ENCODE measurements at regions not wholly inside any gene's neighbourhood (a gene's known extent, or its start where the extent isn't known, plus 50 kb on each side); places are given as distances from the start of the nearest gene placed in this dataset.

- no peak overlapping the region for H3K27ac ChIP-seq
- H3F3A ChIP-seq (ENCODE audit: insufficient read depth), result no peaks in the 10 kb centered on the region
- in situ Hi-C loops (cut with MboI), result no loop called here
- no peaks in the 10 kb centered on the region for H4K20me1 ChIP-seq (ENCODE audit: insufficient read depth)
- H3K27me3 ChIP-seq (replicated peaks; ENCODE audit: insufficient read depth), result no peaks in the 10 kb centered on the region
- H3K79me2 ChIP-seq (ENCODE audit: insufficient read depth), result no peaks in the 10 kb centered on the region
- 46 to 48% methylated on average over 7 of the region's 7 CpGs for WGBS, 2 experiments (ENCODE audit: low coverage in 1 of 2, low lambda C conversion rate in 2 of 2, missing lambda C conversion rate in 2 of 2)
- no peaks in the 10 kb centered on the region for H3K4me1 ChIP-seq (ENCODE audit: insufficient read depth)
- H3K36me3 ChIP-seq (ENCODE audit: low read depth), result no peaks in the 10 kb centered on the region
- peak; percentile 4 for DNase-seq
- TF ChIP-seq EZH2 (IDR thresholded peaks at IDR 0.05; ENCODE audit: insufficient read depth, poor library complexity, severe bottlenecking) (no peak), EZH2phosphoT487 (IDR thresholded peaks at IDR 0.05; ENCODE audit: insufficient read depth, low read depth) (no peak)
- H3K4me3 ChIP-seq, result no peak overlapping the region
- no peak overlapping the region for H3K9ac ChIP-seq
- H3K9me2 ChIP-seq (ENCODE audit: insufficient read depth), result no peaks in the 10 kb centered on the region
- H3K9me3 ChIP-seq (ENCODE audit: low read depth), result no peaks in the 10 kb centered on the region
- no peak overlapping the region for H3K4me2 ChIP-seq (ENCODE audit: unreplicated experiment)
- no peak overlapping the region for H2AFZ ChIP-seq
Observed at GRCh38 chr17:34763728-34764665, 184.6 kb downstream of the TMEM132E start.

DNA sequence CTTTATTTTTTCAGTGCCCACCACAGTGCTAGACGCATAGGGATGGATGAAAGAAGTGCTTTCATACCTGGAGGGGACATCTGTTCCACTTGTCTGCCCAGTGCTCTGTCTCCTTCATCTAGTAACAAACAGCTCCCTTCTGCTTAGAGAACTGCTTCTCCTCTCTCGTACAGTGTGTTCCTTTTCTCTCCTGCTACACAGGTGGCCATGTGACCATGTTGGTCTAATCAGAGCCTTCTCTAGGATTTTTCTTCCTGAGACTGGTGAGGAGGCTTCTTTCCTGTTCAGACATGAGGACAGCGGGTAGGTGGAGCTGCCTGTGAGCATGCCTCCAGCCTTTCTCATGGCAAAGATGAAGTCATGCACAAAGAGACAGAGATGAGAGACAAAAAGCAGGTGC is 182.7 kb downstream of the TMEM132E start:
- in situ Hi-C loops (cut with MboI), result no loop called here
- H3K4me1 ChIP-seq (ENCODE audit: insufficient read depth), result no peaks in the 10 kb centered on the region
- 41% methylated on average over 3 of the region's 3 CpGs for WGBS, 2 experiments (ENCODE audit: low coverage in 1 of 2, low lambda C conversion rate in 2 of 2, missing lambda C conversion rate in 2 of 2)

DNA sequence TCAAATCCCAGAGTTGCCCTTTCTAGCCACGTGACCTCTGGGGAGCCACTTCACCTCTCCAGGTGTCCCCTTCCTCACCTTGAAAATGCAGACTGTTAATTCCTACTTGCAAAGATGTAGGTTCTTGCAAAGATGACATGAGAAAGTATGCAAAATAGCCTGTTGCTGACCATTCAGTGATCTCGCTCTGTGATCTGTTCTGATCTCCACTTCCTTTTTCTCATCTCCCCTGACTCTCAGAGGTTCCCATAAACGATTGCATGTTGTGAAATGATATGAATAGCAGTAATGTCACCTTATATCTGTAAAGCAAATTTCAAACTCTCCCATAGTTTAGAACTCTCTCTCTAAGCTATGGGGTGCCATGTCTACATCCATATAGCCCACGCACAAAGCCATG is 182.3 kb downstream of the TMEM132E start:
- TF ChIP-seq EZH2 (IDR thresholded peaks at IDR 0.05; ENCODE audit: insufficient read depth, poor library complexity, severe bottlenecking) (no peak), EZH2phosphoT487 (IDR thresholded peaks at IDR 0.05; ENCODE audit: insufficient read depth, low read depth) (no peak)
- no peaks in the 10 kb centered on the region for H3K27me3 ChIP-seq (replicated peaks; ENCODE audit: insufficient read depth)
- H3K9me3 ChIP-seq (ENCODE audit: low read depth), result no peaks in the 10 kb centered on the region
- H3K4me2 ChIP-seq (ENCODE audit: unreplicated experiment), result no peak overlapping the region
- no peak overlapping the region for H3K4me3 ChIP-seq
- 57 to 61% methylated on average over 4 of the region's 4 CpGs for WGBS, 2 experiments (ENCODE audit: low coverage in 1 of 2, low lambda C conversion rate in 2 of 2, missing lambda C conversion rate in 2 of 2)
- H3K36me3 ChIP-seq (ENCODE audit: low read depth), result no peaks in the 10 kb centered on the region
- H3K9ac ChIP-seq, result no peak overlapping the region
- H3K4me1 ChIP-seq (ENCODE audit: insufficient read depth), result no peaks in the 10 kb centered on the region
- DNase-seq, result no peak
- in situ Hi-C loops (cut with MboI), result no loop called here
- H3F3A ChIP-seq (ENCODE audit: insufficient read depth), result no peaks in the 10 kb centered on the region
- no peak overlapping the region for H2AFZ ChIP-seq
- no peaks in the 10 kb centered on the region for H4K20me1 ChIP-seq (ENCODE audit: insufficient read depth)
- H3K9me2 ChIP-seq (ENCODE audit: insufficient read depth), result no peaks in the 10 kb centered on the region
- no peak overlapping the region for H3K27ac ChIP-seq
- H3K79me2 ChIP-seq (ENCODE audit: insufficient read depth), result no peaks in the 10 kb centered on the region

More for the DNA sequence above, 182.7 kb downstream of the TMEM132E start:
- H3K9me2 ChIP-seq (ENCODE audit: insufficient read depth), result no peaks in the 10 kb centered on the region
- no peak for DNase-seq
- no peaks in the 10 kb centered on the region for H3K27me3 ChIP-seq (replicated peaks; ENCODE audit: insufficient read depth)
- H3K9me3 ChIP-seq (ENCODE audit: low read depth), result no peaks in the 10 kb centered on the region
- H3K79me2 ChIP-seq (ENCODE audit: insufficient read depth), result no peaks in the 10 kb centered on the region
- no peaks in the 10 kb centered on the region for H3K36me3 ChIP-seq (ENCODE audit: low read depth)
- H3F3A ChIP-seq (ENCODE audit: insufficient read depth), result no peaks in the 10 kb centered on the region
- no peak for TF ChIP-seq EZH2phosphoT487 (IDR thresholded peaks at IDR 0.05; ENCODE audit: insufficient read depth, low read depth)
- TF ChIP-seq EZH2 (IDR thresholded peaks at IDR 0.05; ENCODE audit: insufficient read depth, poor library complexity, severe bottlenecking), result no peak
- H2AFZ ChIP-seq, result no peak overlapping the region
- no peak overlapping the region for H3K4me2 ChIP-seq (ENCODE audit: unreplicated experiment)
- no peak overlapping the region for H3K27ac ChIP-seq
- H3K4me3 ChIP-seq, result no peak overlapping the region
- H3K9ac ChIP-seq, result no peak overlapping the region
- no peaks in the 10 kb centered on the region for H4K20me1 ChIP-seq (ENCODE audit: insufficient read depth)

GRCh38 chr17:34760931-34761495 is 181.6 kb downstream of the TMEM132E start:
- 9 to 11% methylated on average over 3 of the region's 3 CpGs for WGBS, 2 experiments (ENCODE audit: low coverage in 1 of 2, low lambda C conversion rate in 2 of 2, missing lambda C conversion rate in 2 of 2)
- no peaks in the 10 kb centered on the region for H3K4me1 ChIP-seq (ENCODE audit: insufficient read depth)

More at GRCh38 chr17:34760931-34761495, 181.6 kb downstream of the TMEM132E start:
- Histone ChIP-seq H3K9ac (no peak overlapping the region), H2AFZ (no peak overlapping the region), H3K4me3 (no peak overlapping the region), H3F3A (ENCODE audit: insufficient read depth) (no peaks in the 10 kb centered on the region), H3K9me3 (ENCODE audit: low read depth) (no peaks in the 10 kb centered on the region), H3K36me3 (ENCODE audit: low read depth) (no peaks in the 10 kb centered on the region), H3K27me3 (replicated peaks; ENCODE audit: insufficient read depth) (no peaks in the 10 kb centered on the region), H4K20me1 (ENCODE audit: insufficient read depth) (no peaks in the 10 kb centered on the region), H3K4me2 (ENCODE audit: unreplicated experiment) (no peak overlapping the region), H3K9me2 (ENCODE audit: insufficient read depth) (no peaks in the 10 kb centered on the region), H3K27ac (no peak overlapping the region), H3K79me2 (ENCODE audit: insufficient read depth) (no peaks in the 10 kb centered on the region)
- in situ Hi-C loops (cut with MboI), result no loop called here
- TF ChIP-seq EZH2phosphoT487 (IDR thresholded peaks at IDR 0.05; ENCODE audit: insufficient read depth, low read depth) (no peak), EZH2 (IDR thresholded peaks at IDR 0.05; ENCODE audit: insufficient read depth, poor library complexity, severe bottlenecking) (no peak)
- no peak for DNase-seq
